HEK293T (cell line): ENCODE measurements at regions not wholly inside any gene's neighbourhood (a gene's known extent, or its start where the extent isn't known, plus 50 kb on each side); places are given as distances from the start of the nearest gene placed in this dataset.

Experiments
- CTCF ChIA-PET: fragments of 350-600 bp; formaldehyde crosslinking; extraction: SDS; loops from one replicate; lab custom pipeline; 2021; ENCODE audit warnings: antibody characterized with exemption, inconsistent platforms; lab: Yijun Ruan, JAX
- POLR2A ChIA-PET: fragments of 350-600 bp; formaldehyde crosslinking; extraction: SDS; loops from one replicate; lab custom pipeline; 2020; ENCODE audit warnings: antibody characterized with exemption, inconsistent platforms; lab: Yijun Ruan, JAX
- DNase-seq: peaks from one replicate; pipeline ENCODE4 v3.0.0; 2012; ENCODE audit warnings: mixed read lengths; ENCODE audit errors: extremely low spot score
- ARNT ChIP-seq: fragments of 450-650 bp; IDR thresholded peaks from 2 replicates; pipeline ENCODE4 v1.6.1; 2017; ENCODE audit warnings: mild to moderate bottlenecking
- BHLHE40 ChIP-seq: fragments of 450-650 bp; IDR thresholded peaks from 2 replicates; pipeline ENCODE4 v1.6.1; 2016; ENCODE audit warnings: mild to moderate bottlenecking, moderate library complexity, borderline replicate concordance
- CTBP1 ChIP-seq: fragments of 450-650 bp; IDR thresholded peaks from 2 replicates; pipeline ENCODE4 v1.6.1; 2016; ENCODE audit warnings: borderline replicate concordance
- ELF4 ChIP-seq: fragments of 450-650 bp; IDR thresholded peaks from 2 replicates; pipeline ENCODE4 v1.6.1; 2017; ENCODE audit warnings: antibody characterized with exemption
- FOXA1 ChIP-seq: fragments of 450-650 bp; IDR thresholded peaks from 2 replicates; pipeline ENCODE4 v1.6.1; 2016; ENCODE audit warnings: mild to moderate bottlenecking
- FOXK2 ChIP-seq: fragments of 450-650 bp; IDR thresholded peaks from 2 replicates; pipeline ENCODE4 v1.6.1; 2016; ENCODE audit warnings: mild to moderate bottlenecking
- FOXM1 ChIP-seq: fragments of 450-650 bp; IDR thresholded peaks from 2 replicates; pipeline ENCODE4 v1.6.1; 2017; ENCODE audit warnings: mild to moderate bottlenecking, borderline replicate concordance
- HDGF ChIP-seq: fragments of 450-650 bp; IDR thresholded peaks from 2 replicates; pipeline ENCODE4 v1.6.1; 2017; ENCODE audit warnings: antibody characterized with exemption, borderline replicate concordance
- L3MBTL2 ChIP-seq: fragments of 450-650 bp; conservative IDR thresholded peaks from 2 replicates; pipeline ENCODE4 v1.6.1; 2016; ENCODE audit warnings: mild to moderate bottlenecking
- LEF1 ChIP-seq: fragments of 450-650 bp; IDR thresholded peaks from 2 replicates; pipeline ENCODE4 v1.6.1; 2017; ENCODE audit warnings: mild to moderate bottlenecking, borderline replicate concordance
- NFRKB ChIP-seq: fragments of 450-650 bp; IDR thresholded peaks from 2 replicates; pipeline ENCODE4 v1.6.1; 2016; ENCODE audit warnings: mild to moderate bottlenecking, moderate library complexity
- SP1 ChIP-seq: fragments of 450-650 bp; IDR thresholded peaks from 2 replicates; pipeline ENCODE4 v1.6.1; 2017
- SUZ12 ChIP-seq: fragments of 450-650 bp; IDR thresholded peaks from 2 replicates; pipeline ENCODE4 v1.6.1; 2016; ENCODE audit warnings: mild to moderate bottlenecking
- TARDBP ChIP-seq: fragments of 450-650 bp; IDR thresholded peaks from 2 replicates; pipeline ENCODE4 v1.6.1; 2016
- ZNF384 ChIP-seq: fragments of 450-650 bp; IDR thresholded peaks from 2 replicates; pipeline ENCODE4 v1.6.1; 2016
- TF ChIP-seq, protein P1 (sequence below): fragments of 450-650 bp; IDR thresholded peaks from 2 replicates; pipeline ENCODE4 v1.6.1; 2016

DNA sequence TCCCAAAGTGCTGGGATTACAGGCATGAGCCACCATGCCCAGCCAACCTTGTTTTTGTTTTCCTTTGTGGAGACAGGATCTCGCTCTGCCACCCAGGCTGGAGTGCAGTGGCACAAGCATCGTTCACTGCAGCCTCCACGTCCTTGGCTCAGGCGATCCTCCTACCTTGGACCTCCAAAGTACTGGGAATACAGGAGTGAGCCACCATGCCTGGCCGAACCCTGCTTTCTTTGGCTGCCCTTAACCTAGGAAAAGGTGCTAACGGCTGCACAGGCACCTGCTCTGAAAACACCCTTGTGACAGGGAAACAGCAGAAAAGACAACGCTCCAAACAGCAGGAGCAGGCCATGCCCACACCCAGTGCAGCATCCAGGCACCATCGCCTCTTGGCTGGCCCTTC lies 71.9 kb downstream of the OAT start:
- TF ChIP-seq ZNF384 = no peak
- no peak for TF ChIP-seq L3MBTL2
- no peak for TF ChIP-seq SP1
- TF ChIP-seq LEF1 = no peak
- TF ChIP-seq, protein P1, sequence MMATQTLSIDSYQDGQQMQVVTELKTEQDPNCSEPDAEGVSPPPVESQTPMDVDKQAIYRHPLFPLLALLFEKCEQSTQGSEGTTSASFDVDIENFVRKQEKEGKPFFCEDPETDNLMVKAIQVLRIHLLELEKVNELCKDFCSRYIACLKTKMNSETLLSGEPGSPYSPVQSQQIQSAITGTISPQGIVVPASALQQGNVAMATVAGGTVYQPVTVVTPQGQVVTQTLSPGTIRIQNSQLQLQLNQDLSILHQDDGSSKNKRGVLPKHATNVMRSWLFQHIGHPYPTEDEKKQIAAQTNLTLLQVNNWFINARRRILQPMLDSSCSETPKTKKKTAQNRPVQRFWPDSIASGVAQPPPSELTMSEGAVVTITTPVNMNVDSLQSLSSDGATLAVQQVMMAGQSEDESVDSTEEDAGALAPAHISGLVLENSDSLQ = no peak
- TF ChIP-seq SUZ12 = no peak
- no peak for DNase-seq
- ChIA-PET POLR2A (no interaction called here), CTCF (no interaction called here)

DNA sequence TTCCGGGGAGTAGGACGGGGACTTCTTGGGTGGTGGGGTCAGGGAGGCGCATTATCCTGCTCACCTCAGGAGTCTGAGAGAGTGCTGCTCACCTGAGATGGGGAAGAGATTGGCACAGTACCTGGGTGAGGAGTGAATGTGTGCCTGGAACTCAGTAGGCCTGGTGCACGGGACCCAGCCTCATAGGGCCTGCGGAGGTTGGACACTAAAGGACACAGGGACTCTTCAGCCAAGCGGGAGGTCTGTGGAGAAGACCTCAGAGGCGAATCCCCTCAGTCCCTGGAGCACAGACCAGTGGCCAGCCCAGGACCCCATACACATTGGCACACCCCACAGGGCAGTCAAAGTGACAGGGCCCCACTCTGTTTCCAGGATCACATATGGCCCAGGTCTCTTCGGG lies 73.2 kb downstream of the OAT start:
- DNase-seq = no peak
- POLR2A ChIA-PET = no interaction called here
- TF ChIP-seq NFRKB (no peak), SP1 (no peak), FOXM1 (no peak), L3MBTL2 (no peak), LEF1 (no peak), BHLHE40 (no peak), ARNT (no peak), HDGF (no peak), ELF4 (no peak), CTBP1 (no peak), FOXA1 (no peak), FOXK2 (no peak)
- CTCF ChIA-PET = no interaction called here

DNA sequence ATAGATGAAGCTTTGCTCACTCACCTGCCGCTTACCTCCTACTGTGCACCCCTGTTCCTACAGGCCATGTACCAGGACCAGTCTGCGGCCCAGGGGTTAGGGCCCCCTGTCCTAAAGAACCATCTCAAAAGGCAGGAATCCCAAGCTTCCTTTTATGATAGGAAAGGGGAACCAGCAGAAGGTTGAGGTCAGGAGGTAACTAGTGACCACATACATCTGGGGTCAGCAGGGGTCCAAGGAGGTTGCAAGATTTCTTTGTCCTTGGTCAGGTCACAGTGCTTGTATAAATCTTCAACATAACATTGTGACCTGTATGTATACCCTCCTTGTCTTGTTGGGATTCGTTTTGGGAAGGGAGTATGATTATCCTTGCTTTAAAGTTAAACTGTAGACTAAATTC lies 73.8 kb downstream of the OAT start:
- CTCF ChIA-PET = no interaction called here
- TF ChIP-seq FOXA1 (no peak), NFRKB (no peak), LEF1 (no peak), FOXK2 (no peak), CTBP1 (no peak), HDGF (no peak), SUZ12 (no peak), ELF4 (no peak), L3MBTL2 (no peak), SP1 (no peak), TARDBP (no peak), FOXM1 (no peak), BHLHE40 (no peak)
- TF ChIP-seq, protein P1 = no peak
- DNase-seq = no peak
- POLR2A ChIA-PET = no interaction called here

DNA sequence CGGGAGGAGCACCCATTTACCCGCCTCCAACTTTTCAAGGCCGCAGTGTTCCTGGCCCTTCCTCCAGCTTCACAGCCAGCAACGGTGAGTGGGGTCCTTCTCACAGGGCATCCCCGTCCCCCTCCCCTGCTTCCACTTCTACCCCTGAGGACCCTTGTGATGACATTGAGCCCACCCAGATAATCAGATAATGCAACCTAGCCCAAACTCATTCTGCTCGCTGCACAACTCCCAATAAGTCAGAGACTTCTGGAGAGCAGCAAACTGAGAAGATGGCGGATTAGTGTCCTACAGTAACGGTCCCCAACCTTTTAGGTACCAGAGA lies 74.5 kb downstream of the OAT start:
- POLR2A ChIA-PET = no interaction called here
- TF ChIP-seq ELF4 (no peak), SP1 (no peak), CTBP1 (no peak), ARNT (no peak), FOXA1 (no peak), L3MBTL2 (no peak), FOXK2 (no peak), FOXM1 (no peak), NFRKB (no peak), ZNF384 (no peak), TARDBP (no peak), SUZ12 (no peak)
- no peak for DNase-seq
- CTCF ChIA-PET = no interaction called here

DNA sequence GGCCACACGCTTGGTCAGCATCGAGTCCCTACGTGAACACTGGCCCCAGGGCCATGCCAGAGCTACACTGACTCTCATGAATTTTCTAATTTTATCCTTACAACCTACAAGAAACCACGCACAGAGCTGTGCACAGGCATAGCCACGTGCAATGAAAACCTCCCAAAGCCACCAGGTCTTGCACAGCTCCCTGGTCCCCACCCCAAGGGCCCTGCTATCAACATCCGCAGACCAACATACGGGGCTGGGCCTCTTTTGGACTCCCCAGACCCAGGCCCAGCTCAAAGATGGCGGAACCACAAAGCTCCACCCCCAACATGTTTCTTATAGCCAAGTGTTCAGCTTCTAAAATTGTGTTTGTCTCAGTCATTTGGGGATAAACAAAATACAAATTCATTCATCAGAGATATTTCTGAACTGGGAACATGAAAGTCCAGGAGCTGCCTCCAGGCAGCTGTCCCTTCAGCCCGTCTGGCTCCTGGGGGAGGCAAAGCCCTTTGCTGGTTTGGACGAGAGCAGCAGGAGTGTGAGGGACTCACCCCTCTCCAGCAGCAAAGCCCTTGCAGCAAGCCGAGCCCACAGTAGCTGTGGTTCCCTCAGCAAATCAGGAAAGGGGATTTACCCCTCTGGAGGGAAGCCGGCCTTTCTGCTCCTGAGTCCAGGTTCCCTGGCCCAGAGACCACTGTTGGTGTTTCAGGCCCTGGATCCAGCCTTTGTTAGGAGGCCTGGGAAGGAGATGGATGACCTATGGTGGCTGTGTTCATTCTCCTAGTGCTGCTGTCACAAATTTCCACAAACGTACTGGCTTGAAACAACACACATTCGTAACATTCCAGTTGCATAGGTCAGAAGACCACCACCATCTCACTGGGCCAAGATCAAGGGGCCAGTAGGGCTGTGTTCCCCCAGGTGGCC lies 75.1 kb downstream of the OAT start:
- CTCF ChIA-PET = no interaction called here
- POLR2A ChIA-PET = no interaction called here

DNA sequence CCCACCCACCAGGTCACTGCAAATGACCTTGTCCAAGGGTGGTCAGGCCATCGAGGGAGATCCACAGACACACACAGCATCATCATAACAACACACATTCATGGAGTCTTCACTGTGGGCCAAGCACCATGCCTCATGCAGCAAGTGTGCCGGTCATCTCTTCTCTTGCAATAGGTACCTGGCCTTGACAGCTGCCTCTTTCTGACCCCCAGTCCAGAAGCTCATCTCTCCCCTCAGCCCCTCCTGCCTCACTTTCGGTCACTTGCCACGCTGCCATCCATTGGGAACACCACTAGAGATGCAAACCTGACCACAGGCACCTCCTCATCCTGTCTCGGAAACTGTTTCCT lies 75.9 kb downstream of the OAT start:
- DNase-seq = no peak
- ChIA-PET CTCF (no interaction called here), POLR2A (interaction anchor here (0.5 kb wide), 1 partner anchor 365 kb away, joined by 3 read pairs; no protein-coding TSS in a partner anchor)
- TF ChIP-seq FOXM1 (no peak), LEF1 (no peak)

More for the DNA sequence above, 75.1 kb downstream of the OAT start:
- no peak for TF ChIP-seq L3MBTL2
- TF ChIP-seq CTBP1 = no peak
- TF ChIP-seq LEF1 = no peak
- no peak for TF ChIP-seq BHLHE40
- no peak for TF ChIP-seq SUZ12
- TF ChIP-seq SP1 = no peak
- TF ChIP-seq HDGF = no peak
- TF ChIP-seq ARNT = no peak
- TF ChIP-seq, protein P1 = no peak
- DNase-seq = no peak
